Thoracic aorta (tissue), 2 donors: ENCODE measurements at regions not wholly inside any gene's neighbourhood (a gene's known extent, or its start where the extent isn't known, plus 50 kb on each side); places are given as distances from the start of the nearest gene placed in this dataset.

Experiments used
- ATAC-seq: fragments of 150-250 bp; one replicate; pipeline ENCODE4 v1.8.0; 2017; ENCODE audit warnings: low read depth; ENCODE audit not compliant: insufficient number of reproducible peaks, low FRiP score
- DNase-seq: peaks from one replicate; pipeline ENCODE4 v3.0.0-alpha.2; 2020; ENCODE audit warnings: low spot score
- H3K27ac ChIP-seq, 2 donors: fragments of 200-600 bp; sonication (generic); 1 replicate in 1 of 2; 2 replicates in 1 of 2; pipeline ENCODE4 v1.5.1; 2016; ENCODE audit warnings: mild to moderate bottlenecking in 2 of 2, moderate library complexity in 2 of 2
- H3K27me3 ChIP-seq: fragments of 200-600 bp; sonication (generic); replicated peaks from 2 replicates; pipeline ENCODE4 v1.6.0; 2016; ENCODE audit warnings: mild to moderate bottlenecking; ENCODE audit not compliant: insufficient read depth
- H3K36me3 ChIP-seq: fragments of 200-600 bp; sonication (generic); one replicate; pipeline ENCODE4 v1.5.1; 2016
- H3K4me1 ChIP-seq, 2 donors: fragments of 200-600 bp; sonication (generic); 1 replicate in 1 of 2; 2 replicates in 1 of 2; pipeline versions ENCODE4 v1.5.1 to v1.6.0; 2016; ENCODE audit warnings: low read depth in 2 of 2, mild to moderate bottlenecking in 1 of 2; ENCODE audit not compliant: control insufficient read depth in 1 of 2
- H3K4me3 ChIP-seq: fragments of 200-600 bp; sonication (generic); 2 replicates; pipeline ENCODE4 v1.5.1; 2016; ENCODE audit warnings: mild to moderate bottlenecking
- H3K9me3 ChIP-seq: fragments of 200-600 bp; sonication (generic); 2 replicates; pipeline ENCODE4 v1.5.1; 2016
- TF ChIP-seq, protein P1 (sequence below): fragments of 200-600 bp; sonication (generic); IDR thresholded peaks from one replicate; pipeline ENCODE4 v1.5.1; 2019; ENCODE audit warnings: antibody characterized with exemption

DNA sequence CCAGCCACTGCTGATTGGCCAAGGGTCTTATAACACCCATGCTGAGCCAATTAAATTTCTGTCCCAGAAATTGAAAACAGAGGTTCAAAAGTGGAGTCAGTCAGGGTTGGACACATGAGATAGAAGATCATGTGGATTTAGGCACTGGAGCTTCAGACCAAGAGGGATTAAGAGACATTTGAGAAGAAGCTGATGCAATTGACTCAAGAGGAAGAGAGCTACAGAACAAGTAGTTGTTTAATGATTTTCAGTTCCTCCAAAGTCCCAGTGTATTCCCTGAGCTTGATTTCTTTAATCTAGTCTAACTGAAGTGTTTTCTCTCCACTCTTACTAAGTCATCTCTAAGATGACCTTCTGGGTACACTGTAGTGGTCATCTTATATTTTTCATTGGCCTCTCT, 227.1 kb downstream of the DUSP10 start:
- Histone ChIP-seq H3K36me3 (no peaks in the 10 kb centered on the region), H3K9me3 (no peaks in the 10 kb centered on the region), H3K27me3 (no peaks in the 10 kb centered on the region), H3K4me1 (no peaks in the 10 kb centered on the region), H3K27ac (no peak overlapping the region), H3K4me3 (no peak overlapping the region)
- no peak for DNase-seq
- ATAC-seq, result no peak
- TF ChIP-seq, protein P1, sequence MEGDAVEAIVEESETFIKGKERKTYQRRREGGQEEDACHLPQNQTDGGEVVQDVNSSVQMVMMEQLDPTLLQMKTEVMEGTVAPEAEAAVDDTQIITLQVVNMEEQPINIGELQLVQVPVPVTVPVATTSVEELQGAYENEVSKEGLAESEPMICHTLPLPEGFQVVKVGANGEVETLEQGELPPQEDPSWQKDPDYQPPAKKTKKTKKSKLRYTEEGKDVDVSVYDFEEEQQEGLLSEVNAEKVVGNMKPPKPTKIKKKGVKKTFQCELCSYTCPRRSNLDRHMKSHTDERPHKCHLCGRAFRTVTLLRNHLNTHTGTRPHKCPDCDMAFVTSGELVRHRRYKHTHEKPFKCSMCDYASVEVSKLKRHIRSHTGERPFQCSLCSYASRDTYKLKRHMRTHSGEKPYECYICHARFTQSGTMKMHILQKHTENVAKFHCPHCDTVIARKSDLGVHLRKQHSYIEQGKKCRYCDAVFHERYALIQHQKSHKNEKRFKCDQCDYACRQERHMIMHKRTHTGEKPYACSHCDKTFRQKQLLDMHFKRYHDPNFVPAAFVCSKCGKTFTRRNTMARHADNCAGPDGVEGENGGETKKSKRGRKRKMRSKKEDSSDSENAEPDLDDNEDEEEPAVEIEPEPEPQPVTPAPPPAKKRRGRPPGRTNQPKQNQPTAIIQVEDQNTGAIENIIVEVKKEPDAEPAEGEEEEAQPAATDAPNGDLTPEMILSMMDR, result no peak

DNA sequence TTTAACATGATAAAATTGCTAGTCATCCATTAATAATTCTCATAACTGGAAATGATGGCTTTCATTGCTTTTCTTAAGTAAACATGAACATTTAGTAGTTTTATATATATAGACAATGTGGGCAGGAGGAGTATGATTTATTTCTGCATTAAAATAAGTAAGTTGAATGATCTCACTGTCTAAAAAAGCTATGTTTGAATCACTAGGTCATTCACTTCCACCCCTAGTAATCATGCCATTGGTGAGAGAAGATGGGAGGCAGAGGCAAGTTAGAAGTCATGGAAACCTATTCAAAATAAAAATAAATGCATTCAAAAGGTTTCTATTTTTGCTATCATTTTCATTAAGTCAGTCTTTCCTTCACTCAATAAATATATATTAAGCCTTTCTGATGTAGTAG, 226.4 kb downstream of the DUSP10 start:
- TF ChIP-seq, protein P1, result no peak
- no peaks in the 10 kb centered on the region for H3K9me3 ChIP-seq
- no peak for DNase-seq
- no peak overlapping the region for H3K4me3 ChIP-seq
- no peaks in the 10 kb centered on the region for H3K27me3 ChIP-seq
- H3K36me3 ChIP-seq, result no peaks in the 10 kb centered on the region
- H3K4me1 ChIP-seq, result no peaks in the 10 kb centered on the region
- no peak for ATAC-seq
- H3K27ac ChIP-seq, result no peak overlapping the region

DNA sequence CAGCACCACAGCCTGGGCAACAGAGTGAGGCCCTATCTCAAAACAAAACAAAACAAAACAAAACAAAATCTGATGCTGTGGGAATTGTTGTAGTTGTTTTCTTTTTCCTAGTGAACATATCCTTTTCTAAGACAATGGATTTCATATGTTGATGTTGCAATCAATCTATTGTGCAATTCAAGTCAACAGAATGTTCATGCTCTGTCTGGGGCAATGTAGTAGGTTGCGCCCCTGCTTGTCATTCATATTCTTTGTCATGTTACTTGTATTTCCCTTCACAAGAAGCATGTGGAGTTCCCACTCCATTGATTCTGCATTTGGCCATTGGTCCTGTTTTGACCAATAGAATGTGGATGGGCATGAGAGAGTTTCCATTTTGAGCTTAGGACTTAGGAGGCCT, 223.9 kb downstream of the DUSP10 start:
- H3K27me3 ChIP-seq, result no peaks in the 10 kb centered on the region
- TF ChIP-seq, protein P1, result no peak
- no peaks in the 10 kb centered on the region for H3K9me3 ChIP-seq
- DNase-seq (no peak), ATAC-seq (no peak)
- no peaks in the 10 kb centered on the region for H3K36me3 ChIP-seq
- H3K4me1 ChIP-seq, result no peaks in the 10 kb centered on the region
- no peak overlapping the region for H3K27ac ChIP-seq
- no peak overlapping the region for H3K4me3 ChIP-seq

DNA sequence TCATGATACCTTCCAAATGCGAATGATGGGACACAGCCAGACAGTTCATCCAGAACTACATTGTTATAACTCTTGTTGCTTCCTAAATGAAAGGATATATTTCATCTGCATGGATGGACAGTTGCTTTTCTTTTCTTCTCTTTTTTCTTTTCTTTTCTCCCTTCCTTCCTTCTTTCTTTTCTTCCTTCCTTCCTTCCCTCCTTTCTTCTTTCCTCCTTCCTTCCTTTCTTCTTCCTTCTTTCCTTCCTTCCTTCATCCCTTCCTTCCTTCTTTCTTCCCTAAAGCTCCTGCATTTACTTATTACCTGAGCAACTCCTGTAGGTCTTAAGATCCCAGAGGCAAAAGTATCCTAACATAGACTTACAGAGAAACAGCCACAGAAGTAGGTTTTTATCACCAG, 221.6 kb downstream of the DUSP10 start:
- H3K27me3 ChIP-seq, result no peaks in the 10 kb centered on the region
- H3K9me3 ChIP-seq, result no peaks in the 10 kb centered on the region
- no peaks in the 10 kb centered on the region for H3K36me3 ChIP-seq
- TF ChIP-seq, protein P1, result no peak
- H3K27ac ChIP-seq, result no peak overlapping the region
- H3K4me1 ChIP-seq, result no peaks in the 10 kb centered on the region
- ATAC-seq, result no peak
- H3K4me3 ChIP-seq, result no peak overlapping the region
- DNase-seq, result no peak

DNA sequence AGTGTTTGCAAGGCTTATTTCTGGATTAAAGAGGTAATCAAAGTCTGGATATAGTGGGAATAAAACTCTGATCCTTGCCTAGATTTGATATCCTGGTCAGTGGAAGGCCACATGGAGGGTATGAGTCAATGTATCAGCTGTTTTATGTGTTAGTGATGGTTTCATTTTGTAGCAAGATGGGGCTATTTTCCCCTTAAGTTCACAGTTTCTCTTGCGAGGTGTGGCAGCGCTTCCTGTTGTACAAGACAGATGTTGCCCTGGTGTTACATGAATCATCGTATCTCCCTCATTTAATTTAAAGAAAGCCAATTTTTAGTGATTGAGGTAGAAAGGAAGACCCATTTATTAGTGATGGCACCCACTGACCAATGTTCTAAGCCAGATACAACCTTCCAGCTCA, 220.2 kb downstream of the DUSP10 start:
- H3K4me3 ChIP-seq, result no peak overlapping the region
- DNase-seq (no peak), ATAC-seq (no peak)
- H3K36me3 ChIP-seq, result no peaks in the 10 kb centered on the region
- no peaks in the 10 kb centered on the region for H3K9me3 ChIP-seq
- no peaks in the 10 kb centered on the region for H3K4me1 ChIP-seq
- no peak overlapping the region for H3K27ac ChIP-seq
- TF ChIP-seq, protein P1, result no peak
- no peaks in the 10 kb centered on the region for H3K27me3 ChIP-seq
